Heart right ventricle (tissue), 16 donors: ENCODE measurements at regions not wholly inside any gene's neighbourhood (a gene's known extent, or its start where the extent isn't known, plus 50 kb on each side); places are given as distances from the start of the nearest gene placed in this dataset.

Experiments
- ATAC-seq, 8 donors: fragments of 200-7000 bp; cut with Tn5 transposase; one replicate each; pipeline ENCODE4 v1.9.1; 2020; ENCODE audit warnings: mild to moderate bottlenecking in 8 of 8, moderate library complexity in 8 of 8, moderate number of reproducible peaks in 1 of 8
- DNase-seq, 2 donors: peaks; one replicate each; pipeline ENCODE4 v3.0.0-alpha.2; 2020
- H3K27ac ChIP-seq, 10 donors: fragments of 200-600 bp; sonication (generic) in 2 of 10; one replicate each; pipeline versions ENCODE4 v1.5.0 to v1.8.0; 2020 to 2022; ENCODE audit warnings: mild to moderate bottlenecking in 3 of 10
- H3K27me3 ChIP-seq, 7 donors: fragments of 200-600 bp; one replicate each; pipeline ENCODE4 v1.8.0; 2021 to 2022; ENCODE audit warnings: mild to moderate bottlenecking in 2 of 7
- H3K36me3 ChIP-seq, 9 donors: fragments of 200-600 bp; sonication (generic) in 1 of 9; one replicate each; pipeline versions ENCODE4 v1.5.0 to v1.8.0; 2020 to 2022; ENCODE audit warnings: mild to moderate bottlenecking in 2 of 9
- H3K4me1 ChIP-seq, 9 donors: fragments of 200-600 bp; sonication (generic) in 1 of 9; one replicate each; pipeline versions ENCODE4 v1.5.0 to v1.8.0; 2020 to 2022; ENCODE audit warnings: mild to moderate bottlenecking in 4 of 9
- H3K4me3 ChIP-seq, 10 donors: fragments of 200-600 bp; sonication (generic) in 2 of 10; one replicate each; pipeline versions ENCODE4 v1.5.0 to v1.8.0; 2020 to 2022; ENCODE audit warnings: mild to moderate bottlenecking in 7 of 10, moderate library complexity in 2 of 10
- H3K9me3 ChIP-seq, 11 donors: fragments of 200-600 bp in 10 of 11; sonication (generic) in 2 of 11; one replicate each; pipeline versions ENCODE4 v1.5.0 to v1.8.0; 2013 to 2022; ENCODE audit warnings: mild to moderate bottlenecking in 2 of 11, control low read depth in 1 of 11, moderate library complexity in 1 of 11
- CTCF ChIP-seq, 9 donors: fragments of 200-600 bp; sonication (generic) in 2 of 9; IDR thresholded peaks; one replicate each; pipeline versions ENCODE4 v1.5.0 to v1.8.0; 2021 to 2022; ENCODE audit warnings: antibody characterized with exemption in 9 of 9, mild to moderate bottlenecking in 5 of 9, moderate library complexity in 1 of 9
- WGBS, 2 donors: extraction: QIAGEN DNeasy Blood & Tissue Kit; methylation state at CpG; one replicate each; pipeline ENCODE4 v1.1.7; 2013; ENCODE audit warnings: inconsistent platforms in 1 of 2; 5-methylcytosine and 5-hydroxymethylcytosine counted together
- intact Hi-C, 10 donors: fragments of 100-400 bp; cut with DNase I; formaldehyde crosslinking; loops; one replicate each; pipeline versions ENCODE4 v1.11.1 to v1.14.2; 2022
- donor health status: Arrhythmogenic right ventricular cardiomyopathy.
- donor health status: ischemic (EF 13 %, LVEDD 7.1; RV severe dilation, severe dysfunction).
- donor health status: healthy with polysubstance abuse.
- donor health status: DM: no; HTN: yes; CAD: no.
- donor health status: DM: no; HTN: no; CAD: no.
- donor health status: ischemic (EF 25% LVEDD 6.9; RV normal size, moderate dysfunction).
- donor health status: ischemic (EF 25% LVEDD 5.7; RV mildly dilated, moderate dysfunction).
- donor health status: healthy.
- donor health status: DM: yes; HTN: yes; CAD: no.
- donor health status: Ischemic cardiomyopathy.
- donor health status: ischemic (EF 35%, LVEDD 5.7; RV mildly dilated, moderate dysfunction).
- donor health status: nonischemic (EF 11% LVEDD 7.7; RV severe dilation, severe dysfunction).
- donor health status: DM: yes; HTN: yes; CAD: no.
- donor health status: PGD.
- donor health status: ischemic (EF 29% LVEDD 5.4; RV normal size, mild dysfunction).
- donor health status: nonischemic (EF 23%, LVEDD 6.1; RV moderate dilation, normal function).

GRCh38 chr4:166400270-166400894, 527.3 kb downstream of the TLL1 start:
- no peak overlapping the region for H3K27ac ChIP-seq
- H3K9me3 ChIP-seq, result peaks cover 0 to 5% (median 0%) of the 10 kb centered on the region in 11 donors
- no peak for ATAC-seq
- intact Hi-C loops, result no loop called here
- no peak overlapping the region for H3K4me3 ChIP-seq
- 74 to 76% methylated on average over 5 of the region's 5 CpGs for WGBS, 2 donors
- no peaks in the 10 kb centered on the region for H3K27me3 ChIP-seq
- no peaks in the 10 kb centered on the region for H3K4me1 ChIP-seq
- no peak for TF ChIP-seq CTCF (IDR thresholded peaks at IDR 0.05)
- no peak for DNase-seq
- no peaks in the 10 kb centered on the region for H3K36me3 ChIP-seq

DNA sequence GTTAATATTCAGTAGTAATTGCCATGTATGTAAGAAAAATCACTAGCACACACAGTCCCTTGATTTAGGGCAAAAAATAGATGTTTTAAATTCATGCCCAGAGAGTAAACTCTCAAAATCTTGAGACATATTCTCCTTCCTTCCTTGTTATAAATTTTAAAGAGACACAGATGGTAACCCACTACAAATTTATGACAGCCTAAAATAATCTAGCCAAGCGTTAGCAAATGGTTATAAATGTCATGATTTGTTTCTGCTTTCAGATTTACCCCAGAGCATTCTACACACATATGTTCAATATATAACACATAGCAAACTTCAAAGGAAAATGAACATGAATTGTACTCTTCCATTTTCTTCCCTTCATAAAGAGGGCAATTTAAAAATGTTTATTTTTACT, 540.3 kb downstream of the TLL1 start:
- ATAC-seq (no peak), DNase-seq (no peak)
- WGBS, 2 donors, result 56 to 59% methylated on average over 1 of the region's 1 CpG
- H3K36me3 ChIP-seq, result no peaks in the 10 kb centered on the region
- no peaks in the 10 kb centered on the region for H3K27me3 ChIP-seq
- H3K4me1 ChIP-seq, result no peaks in the 10 kb centered on the region
- H3K4me3 ChIP-seq, result no peak overlapping the region
- peaks cover 0 to 9% (median 0%) of the 10 kb centered on the region in 11 donors for H3K9me3 ChIP-seq
- H3K27ac ChIP-seq, result no peak overlapping the region
- TF ChIP-seq CTCF (IDR thresholded peaks at IDR 0.05), result no peak
- intact Hi-C loops, result loop anchor here in 1 of 10 donors (10.0 kb wide), 1 partner anchor 459 kb away; no protein-coding TSS in a partner anchor

GRCh38 chr4:166414431-166414830, 541.4 kb downstream of the TLL1 start:
- 52 to 58% methylated on average over 1 of the region's 1 CpG for WGBS, 2 donors
- no peak for DNase-seq
- TF ChIP-seq CTCF (IDR thresholded peaks at IDR 0.05), result no peak
- ATAC-seq, result no peak
- no peak overlapping the region for H3K27ac ChIP-seq
- no peaks in the 10 kb centered on the region for H3K4me1 ChIP-seq
- no peaks in the 10 kb centered on the region for H3K27me3 ChIP-seq
- H3K36me3 ChIP-seq, result no peaks in the 10 kb centered on the region
- intact Hi-C loops, result loop anchor here in 1 of 10 donors (10.0 kb wide), 1 partner anchor 460 kb away; no protein-coding TSS in a partner anchor
- H3K4me3 ChIP-seq, result no peak overlapping the region
- H3K9me3 ChIP-seq, result peaks cover 0 to 14% (median 0%) of the 10 kb centered on the region in 11 donors

GRCh38 chr4:166415749-166416148, 542.7 kb downstream of the TLL1 start:
- Histone ChIP-seq H3K27ac (no peak overlapping the region), H3K27me3 (no peaks in the 10 kb centered on the region), H3K36me3 (no peaks in the 10 kb centered on the region), H3K4me1 (no peaks in the 10 kb centered on the region), H3K9me3 (peaks cover 0 to 26% (median 0%) of the 10 kb centered on the region in 11 donors), H3K4me3 (no peak overlapping the region)
- WGBS, 2 donors, result 65 to 68% methylated on average over 4 of the region's 4 CpGs
- ATAC-seq (no peak), DNase-seq (no peak)
- intact Hi-C loops, result loop anchor here in 1 of 10 donors (10.0 kb wide), 1 partner anchor 461 kb away; no protein-coding TSS in a partner anchor
- TF ChIP-seq CTCF (IDR thresholded peaks at IDR 0.05), result no peak
